ENCODE measurements at regions not wholly inside any gene's neighbourhood (a gene's known extent, or its start where the extent isn't known, plus 50 kb on each side); places are given as distances from the start of the nearest gene placed in this dataset.

GRCh38 chr7:118648002-118648401 is 423.5 kb downstream of the ANKRD7 start:
- H3K4me3 ChIP-seq (replicated peaks; ENCODE audit: insufficient read depth, low read length), result no peak overlapping the region
- H3K27me3 ChIP-seq (ENCODE audit: insufficient read depth, poor library complexity, severe bottlenecking), result no peaks in the 10 kb centered on the region
- DNase-seq (ENCODE audit: low read depth in 1 of 2, low spot score in 1 of 2), result no peak
- no peak overlapping the region for H3K27ac ChIP-seq (replicated peaks)
- no peak for TF ChIP-seq CTCF (IDR thresholded peaks at IDR 0.05; ENCODE audit: insufficient read depth, low read length)
- TF ChIP-seq POLR2AphosphoS5 (IDR thresholded peaks at IDR 0.05; ENCODE audit: low read depth), result no peak
- TF ChIP-seq REST (IDR thresholded peaks at IDR 0.05; ENCODE audit: insufficient replicate concordance, low read depth), result no peak
- TF ChIP-seq SPI1 (IDR thresholded peaks at IDR 0.05; ENCODE audit: borderline replicate concordance, low read depth), result no peak
- TF ChIP-seq GABPA (IDR thresholded peaks at IDR 0.05; ENCODE audit: low read depth), result no peak

- no peak for TF ChIP-seq SPI1 (IDR thresholded peaks at IDR 0.05; ENCODE audit: borderline replicate concordance, low read depth)
- TF ChIP-seq REST (IDR thresholded peaks at IDR 0.05; ENCODE audit: insufficient replicate concordance, low read depth), result no peak
- no peaks in the 10 kb centered on the region for H3K27me3 ChIP-seq (ENCODE audit: insufficient read depth, poor library complexity, severe bottlenecking)
- DNase-seq (ENCODE audit: low read depth in 1 of 2, low spot score in 1 of 2), result no peak
- H3K4me3 ChIP-seq (replicated peaks; ENCODE audit: insufficient read depth, low read length), result no peak overlapping the region
- no peak overlapping the region for H3K27ac ChIP-seq (replicated peaks)
Observed at GRCh38 chr7:118657391-118658005, 433.0 kb downstream of the ANKRD7 start.

GRCh38 chr7:118662266-118662665 is 437.8 kb downstream of the ANKRD7 start:
- DNase-seq (ENCODE audit: low read depth in 1 of 2, low spot score in 1 of 2), result no peak
- Histone ChIP-seq H3K27ac (replicated peaks) (no peak overlapping the region), H3K27me3 (ENCODE audit: insufficient read depth, poor library complexity, severe bottlenecking) (no peaks in the 10 kb centered on the region), H3K4me3 (replicated peaks; ENCODE audit: insufficient read depth, low read length) (no peak overlapping the region)
- no peak for TF ChIP-seq SPI1 (IDR thresholded peaks at IDR 0.05; ENCODE audit: borderline replicate concordance, low read depth)
- TF ChIP-seq GABPA (IDR thresholded peaks at IDR 0.05; ENCODE audit: low read depth), result no peak
- TF ChIP-seq REST (IDR thresholded peaks at IDR 0.05; ENCODE audit: insufficient replicate concordance, low read depth), result no peak
- TF ChIP-seq CTCF (IDR thresholded peaks at IDR 0.05; ENCODE audit: insufficient read depth, low read length), result no peak
- no peak for TF ChIP-seq POLR2AphosphoS5 (IDR thresholded peaks at IDR 0.05; ENCODE audit: low read depth)
